PFSK-1 (cell line): ENCODE measurements at regions not wholly inside any gene's neighbourhood (a gene's known extent, or its start where the extent isn't known, plus 50 kb on each side); places are given as distances from the start of the nearest gene placed in this dataset.

Experiments
- POLR2AphosphoS5 ChIP-seq: IDR thresholded peaks from 2 replicates; pipeline ENCODE4 v1.6.1; 2012; ENCODE audit warnings: low read depth, mild to moderate bottlenecking, control low read depth, low read length, moderate library complexity
- REST ChIP-seq, 2 experiments: IDR thresholded peaks; 2 replicates each; pipeline versions ENCODE4 v1.6.1 to v1.8.0; 2011 to 2012; ENCODE audit warnings: low read depth in 2 of 2, low read length in 2 of 2, control low read depth in 1 of 2, inconsistent platforms in 1 of 2, mild to moderate bottlenecking in 1 of 2, moderate library complexity in 1 of 2; ENCODE audit not compliant: insufficient read depth in 1 of 2
- SIN3A ChIP-seq: IDR thresholded peaks from 2 replicates; pipeline ENCODE4 v1.6.1; 2012; ENCODE audit warnings: mild to moderate bottlenecking, low read length, moderate library complexity, borderline replicate concordance; ENCODE audit not compliant: insufficient read depth
- TAF1 ChIP-seq: IDR thresholded peaks from 2 replicates; pipeline ENCODE4 v1.6.1; 2012; ENCODE audit warnings: low read length, control low read depth, borderline replicate concordance; ENCODE audit not compliant: insufficient read depth

DNA sequence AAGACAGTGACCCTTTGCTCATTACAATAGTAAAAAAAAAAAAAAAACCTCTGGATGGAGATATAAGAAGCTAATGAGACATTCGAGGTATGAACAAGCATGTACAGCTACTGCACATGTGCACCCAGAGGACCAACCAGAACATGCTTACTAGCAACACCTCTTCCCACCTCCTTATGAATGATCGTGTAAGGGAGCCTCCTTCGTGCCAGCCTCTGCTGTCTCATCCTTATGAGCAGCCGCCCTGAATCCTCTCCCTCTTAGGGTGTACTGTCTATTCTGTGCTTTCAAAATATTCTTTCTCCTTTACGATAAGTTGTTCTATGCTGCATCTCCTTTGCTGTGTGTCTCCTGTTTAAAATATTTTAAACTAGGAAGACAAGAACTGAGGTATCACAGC is 91.4 kb upstream of the ACSL3 start:
- no peak for TF ChIP-seq REST (IDR thresholded peaks at IDR 0.05; ENCODE audit: insufficient read depth in 1 of 2, low read depth in 2 of 2, low read length in 2 of 2)
- no peak for TF ChIP-seq TAF1
- no peak for TF ChIP-seq POLR2AphosphoS5
- no peak for TF ChIP-seq SIN3A
